AG04449 (cell line): ENCODE measurements at regions not wholly inside any gene's neighbourhood (a gene's known extent, or its start where the extent isn't known, plus 50 kb on each side); places are given as distances from the start of the nearest gene placed in this dataset.

ENCODE experiments used
- CTCF ChIA-PET: fragments of 350-600 bp; formaldehyde crosslinking; extraction: SDS; loops from one replicate; lab custom pipeline; 2021; ENCODE audit warnings: antibody characterized with exemption; lab: Yijun Ruan, JAX
- POLR2A ChIA-PET: fragments of 400-600, 350-600 bp; formaldehyde crosslinking; extraction: SDS; loops from one replicate; lab custom pipeline; 2020; ENCODE audit warnings: antibody characterized with exemption, inconsistent platforms; lab: Yijun Ruan, JAX
- DNase-seq: peaks from one replicate; pipeline ENCODE4 v3.0.0-alpha.2; 2010; ENCODE audit warnings: low read depth, low spot score
- H3K4me3 ChIP-seq: 2 replicates; pipeline ENCODE4 v1.5.1; 2011; ENCODE audit warnings: low read depth, mild to moderate bottlenecking, control low read depth, low read length
- CTCF ChIP-seq: IDR thresholded peaks from one replicate; pipeline ENCODE4 v1.5.1; 2011; ENCODE audit warnings: mild to moderate bottlenecking, moderate library complexity, low read length, control low read depth, inconsistent platforms; ENCODE audit not compliant: insufficient read depth; ENCODE audit errors: missing control alignments

GRCh38 chr12:91982946-91983345, 162.7 kb downstream of the BTG1 start:
- POLR2A ChIA-PET, result interaction anchor here (0.6 to 1.0 kb wide), 2 partner anchors 93 to 163 kb away, joined by 3 read pairs; partner anchors contain the start of gene BTG1
- TF ChIP-seq CTCF, result no peak
- no peak overlapping the region for H3K4me3 ChIP-seq
- CTCF ChIA-PET, result interaction anchor here (0.9 kb wide), 1 partner anchor 8 kb away, joined by 3 read pairs; no protein-coding TSS in a partner anchor
- DNase-seq, result no peak

GRCh38 chr12:91980389-91980821, 165.2 kb downstream of the BTG1 start:
- ChIA-PET CTCF (interaction anchor here (0.8 kb wide), 1 partner anchor 598 kb away, joined by 3 read pairs; no protein-coding TSS in a partner anchor), POLR2A (interaction anchor here (1.2 kb wide), 1 partner anchor 165 kb away, joined by 3 read pairs; the partner anchor contains the start of gene BTG1)
- no peak for TF ChIP-seq CTCF
- DNase-seq, result no peak
- no peak overlapping the region for H3K4me3 ChIP-seq

- H3K4me3 ChIP-seq, result no peak overlapping the region
- no peak for DNase-seq
- no peak for TF ChIP-seq CTCF
- POLR2A ChIA-PET, result no interaction called here
- CTCF ChIA-PET, result no interaction called here
Observed at GRCh38 chr12:91978143-91978542, 167.5 kb downstream of the BTG1 start.

- CTCF ChIA-PET, result no interaction called here
- POLR2A ChIA-PET, result no interaction called here
- no peak overlapping the region for H3K4me3 ChIP-seq
- no peak for DNase-seq
- TF ChIP-seq CTCF, result no peak
Observed at GRCh38 chr12:91975891-91976290, 169.8 kb downstream of the BTG1 start.

GRCh38 chr12:91974541-91975085, 171.0 kb downstream of the BTG1 start:
- H3K4me3 ChIP-seq, result no peak overlapping the region
- no peak for DNase-seq
- TF ChIP-seq CTCF, result no peak
- POLR2A ChIA-PET, result no interaction called here
- CTCF ChIA-PET, result interaction anchor here (1.2 kb wide), 1 partner anchor 9 kb away, joined by 4 read pairs; no protein-coding TSS in a partner anchor

- DNase-seq, result no peak
- H3K4me3 ChIP-seq, result no peak overlapping the region
- no peak for TF ChIP-seq CTCF
- POLR2A ChIA-PET, result no interaction called here
- CTCF ChIA-PET, result no interaction called here
Observed at GRCh38 chr12:91973813-91974212, 171.8 kb downstream of the BTG1 start.
